ENCODE measurements at regions not wholly inside any gene's neighbourhood (a gene's known extent, or its start where the extent isn't known, plus 50 kb on each side); places are given as distances from the start of the nearest gene placed in this dataset.

- Histone ChIP-seq H3K9ac (ENCODE audit: low read length) (no peak overlapping the region), H3K27ac (ENCODE audit: low read length) (no peak overlapping the region), H4K20me1 (ENCODE audit: insufficient read depth, low read length) (no peaks in the 10 kb centered on the region), H3K36me3 (replicated peaks; ENCODE audit: low read depth, low read length) (no peaks in the 10 kb centered on the region), H3K79me2 (ENCODE audit: low read length) (no peaks in the 10 kb centered on the region), H2AFZ (ENCODE audit: low read depth, low read length) (no peak overlapping the region), H3K4me2 (ENCODE audit: low read length) (no peak overlapping the region), H3K9me3 (ENCODE audit: insufficient read depth, low read length) (no peaks in the 10 kb centered on the region), H3K4me3 (ENCODE audit: low read length) (no peak overlapping the region), H3K27me3 (ENCODE audit: low read depth, low read length) (no peaks in the 10 kb centered on the region), H3K4me1 (ENCODE audit: low read length) (peaks cover 19% of the 10 kb centered on the region)
- TF ChIP-seq EZH2phosphoT487 (IDR thresholded peaks at IDR 0.05; ENCODE audit: low read depth) (no peak), CTCF (IDR thresholded peaks at IDR 0.05; ENCODE audit: low read depth, low read length) (no peak)
Observed at GRCh38 chr1:199040076-199040905, 401.5 kb downstream of the PTPRC start.

GRCh38 chr1:199041173-199041914 is 402.5 kb downstream of the PTPRC start:
- Histone ChIP-seq H3K4me2 (ENCODE audit: low read length) (peak overlapping the region; percentile 43), H3K4me1 (ENCODE audit: low read length) (peaks cover 19% of the 10 kb centered on the region), H3K79me2 (ENCODE audit: low read length) (no peaks in the 10 kb centered on the region), H3K4me3 (ENCODE audit: low read length) (no peak overlapping the region), H3K36me3 (replicated peaks; ENCODE audit: low read depth, low read length) (no peaks in the 10 kb centered on the region), H3K9ac (ENCODE audit: low read length) (no peak overlapping the region), H3K27me3 (ENCODE audit: low read depth, low read length) (no peaks in the 10 kb centered on the region), H4K20me1 (ENCODE audit: insufficient read depth, low read length) (no peaks in the 10 kb centered on the region), H3K27ac (ENCODE audit: low read length) (peak overlapping the region; percentile 7; the same call in 1 of the 2 replicates), H3K9me3 (ENCODE audit: insufficient read depth, low read length) (no peaks in the 10 kb centered on the region), H2AFZ (ENCODE audit: low read depth, low read length) (peak overlapping the region; percentile 4; the same call in 1 of the 2 replicates)
- TF ChIP-seq EZH2phosphoT487 (IDR thresholded peaks at IDR 0.05; ENCODE audit: low read depth) (no peak), CTCF (IDR thresholded peaks at IDR 0.05; ENCODE audit: low read depth, low read length) (no peak)

GRCh38 chr1:199042193-199042592 is 403.4 kb downstream of the PTPRC start:
- H3K4me3 ChIP-seq (ENCODE audit: low read length) = no peak overlapping the region
- no peak overlapping the region for H3K4me2 ChIP-seq (ENCODE audit: low read length)
- H3K9ac ChIP-seq (ENCODE audit: low read length) = no peak overlapping the region
- no peak overlapping the region for H3K27ac ChIP-seq (ENCODE audit: low read length)
- peaks cover 19% of the 10 kb centered on the region for H3K4me1 ChIP-seq (ENCODE audit: low read length)
- no peaks in the 10 kb centered on the region for H3K9me3 ChIP-seq (ENCODE audit: insufficient read depth, low read length)
- H3K27me3 ChIP-seq (ENCODE audit: low read depth, low read length) = no peaks in the 10 kb centered on the region
- TF ChIP-seq EZH2phosphoT487 (IDR thresholded peaks at IDR 0.05; ENCODE audit: low read depth) = no peak
- TF ChIP-seq CTCF (IDR thresholded peaks at IDR 0.05; ENCODE audit: low read depth, low read length) = no peak
- H3K36me3 ChIP-seq (replicated peaks; ENCODE audit: low read depth, low read length) = no peaks in the 10 kb centered on the region
- no peaks in the 10 kb centered on the region for H3K79me2 ChIP-seq (ENCODE audit: low read length)
- no peak overlapping the region for H2AFZ ChIP-seq (ENCODE audit: low read depth, low read length)
- H4K20me1 ChIP-seq (ENCODE audit: insufficient read depth, low read length) = no peaks in the 10 kb centered on the region

- no peak for TF ChIP-seq EZH2phosphoT487 (IDR thresholded peaks at IDR 0.05; ENCODE audit: low read depth)
- TF ChIP-seq CTCF (IDR thresholded peaks at IDR 0.05; ENCODE audit: low read depth, low read length) = no peak
- H3K9me3 ChIP-seq (ENCODE audit: insufficient read depth, low read length) = no peaks in the 10 kb centered on the region
- no peak overlapping the region for H3K27ac ChIP-seq (ENCODE audit: low read length)
- H2AFZ ChIP-seq (ENCODE audit: low read depth, low read length) = no peak overlapping the region
- H3K27me3 ChIP-seq (ENCODE audit: low read depth, low read length) = no peaks in the 10 kb centered on the region
- peaks cover 19% of the 10 kb centered on the region for H3K4me1 ChIP-seq (ENCODE audit: low read length)
- H3K4me3 ChIP-seq (ENCODE audit: low read length) = no peak overlapping the region
- H3K4me2 ChIP-seq (ENCODE audit: low read length) = no peak overlapping the region
- no peak overlapping the region for H3K9ac ChIP-seq (ENCODE audit: low read length)
- H3K36me3 ChIP-seq (replicated peaks; ENCODE audit: low read depth, low read length) = no peaks in the 10 kb centered on the region
- no peaks in the 10 kb centered on the region for H3K79me2 ChIP-seq (ENCODE audit: low read length)
- no peaks in the 10 kb centered on the region for H4K20me1 ChIP-seq (ENCODE audit: insufficient read depth, low read length)
Observed at GRCh38 chr1:199044191-199044590, 405.4 kb downstream of the PTPRC start.

All from OCI-LY3 (cell line).